ENCODE measurements at regions not wholly inside any gene's neighbourhood (a gene's known extent, or its start where the extent isn't known, plus 50 kb on each side); places are given as distances from the start of the nearest gene placed in this dataset.
"Not testable (repeated sequence)": the region's sequence is repeated elsewhere in the genome, so short reads cannot be mapped to it uniquely, and the experiment has no call there.

GRCh38 chr15:26260517-26261133, 397.5 kb upstream of the ATP10A start:
- peak; percentile 38 for DNase-seq (ENCODE audit: low spot score)

- no peak for DNase-seq (ENCODE audit: low spot score)
These were observed 396.5 kb upstream of the ATP10A start for GRCh38 chr15:26259581-26259980.

- not testable (repeated sequence) for DNase-seq (ENCODE audit: low spot score)
These were observed 381.7 kb upstream of the ATP10A start for GRCh38 chr15:26244782-26245181.

- DNase-seq (ENCODE audit: low spot score): no peak
These were observed 380.3 kb upstream of the ATP10A start for GRCh38 chr15:26243382-26243781.

GRCh38 chr15:26242565-26243071, 379.5 kb upstream of the ATP10A start:
- DNase-seq (ENCODE audit: low spot score): no peak

- no peak for DNase-seq (ENCODE audit: low spot score)
These were observed 372.7 kb upstream of the ATP10A start for GRCh38 chr15:26235864-26236263.

- no peak for DNase-seq (ENCODE audit: low spot score)
These were observed 372.0 kb upstream of the ATP10A start for GRCh38 chr15:26234976-26235767.

- no peak for DNase-seq (ENCODE audit: low spot score)
These were observed 369.6 kb upstream of the ATP10A start for GRCh38 chr15:26232691-26233090.

GRCh38 chr15:26231096-26231495, 368.0 kb upstream of the ATP10A start:
- DNase-seq (ENCODE audit: low spot score): no peak

- DNase-seq (ENCODE audit: low spot score): no peak
These were observed 361.1 kb upstream of the ATP10A start for GRCh38 chr15:26224266-26224665.

GRCh38 chr15:26223720-26224119, 360.6 kb upstream of the ATP10A start:
- DNase-seq (ENCODE audit: low spot score): no peak

GRCh38 chr15:26222781-26223180, 359.7 kb upstream of the ATP10A start:
- DNase-seq (ENCODE audit: low spot score): no peak

GRCh38 chr15:26217043-26217442, 353.9 kb upstream of the ATP10A start:
- DNase-seq (ENCODE audit: low spot score): not testable (repeated sequence)

GRCh38 chr15:26214290-26214689, 351.2 kb upstream of the ATP10A start:
- no peak for DNase-seq (ENCODE audit: low spot score)

GRCh38 chr15:26213427-26213826, 350.3 kb upstream of the ATP10A start:
- no peak for DNase-seq (ENCODE audit: low spot score)

- no peak for DNase-seq (ENCODE audit: low spot score)
These were observed 349.0 kb upstream of the ATP10A start for GRCh38 chr15:26212109-26212508.

GRCh38 chr15:26210980-26211379, 347.9 kb upstream of the ATP10A start:
- DNase-seq (ENCODE audit: low spot score): no peak

- DNase-seq (ENCODE audit: low spot score): no peak
These were observed 338.2 kb upstream of the ATP10A start for GRCh38 chr15:26201177-26201858.

- DNase-seq (ENCODE audit: low spot score): no peak
These were observed 337.3 kb upstream of the ATP10A start for GRCh38 chr15:26200427-26200826.

- no peak for DNase-seq (ENCODE audit: low spot score)
These were observed 334.6 kb upstream of the ATP10A start for GRCh38 chr15:26197719-26198118.

GRCh38 chr15:26197060-26197459, 333.9 kb upstream of the ATP10A start:
- no peak for DNase-seq (ENCODE audit: low spot score)

- no peak for DNase-seq (ENCODE audit: low spot score)
These were observed 328.1 kb upstream of the ATP10A start for GRCh38 chr15:26191193-26191592.

- DNase-seq (ENCODE audit: low spot score): not testable (repeated sequence)
These were observed 323.0 kb upstream of the ATP10A start for GRCh38 chr15:26186138-26186537.

Data from COLO829 (cell line).